ENCODE measurements at regions not wholly inside any gene's neighbourhood (a gene's known extent, or its start where the extent isn't known, plus 50 kb on each side); places are given as distances from the start of the nearest gene placed in this dataset.
A peak's percentile ranks its signal among the peaks of the same experiment; 100 is the strongest.

GRCh38 chr12:38132139-38132538, 184.4 kb upstream of the ALG10B start:
- Histone ChIP-seq H3K23ac (ENCODE audit: low read length) (no peak overlapping the region), H3K79me1 (ENCODE audit: low read length) (no peaks in the 10 kb centered on the region), H3K4me2 (ENCODE audit: low read length) (no peak overlapping the region), H3K4me1 (ENCODE audit: control insufficient read depth in 1 of 2, insufficient read depth in 2 of 2, low read length in 2 of 2) (no peaks in the 10 kb centered on the region), H2AFZ (ENCODE audit: insufficient read depth, low read length, poor library complexity) (no peak overlapping the region), H3K18ac (ENCODE audit: low read length) (no peak overlapping the region), H2BK120ac (ENCODE audit: insufficient read depth, low read length, poor library complexity) (no peak overlapping the region), H2BK12ac (ENCODE audit: low read length) (no peak overlapping the region), H3K79me2 (ENCODE audit: control insufficient read depth, insufficient read depth, low read length, poor library complexity) (no peaks in the 10 kb centered on the region), H3K27me3 (ENCODE audit: insufficient read depth, low read length) (no peaks in the 10 kb centered on the region), H2AK5ac (ENCODE audit: low read length) (no peak overlapping the region), H4K12ac (ENCODE audit: low read depth, low read length) (no peak overlapping the region), H3K9me3 (ENCODE audit: insufficient read depth, low read depth, low read length) (peaks cover 16% of the 10 kb centered on the region), H2BK5ac (ENCODE audit: low read depth, low read length, poor library complexity) (no peak overlapping the region), H4K8ac (ENCODE audit: low read depth, low read length) (no peak overlapping the region), H3K27ac (ENCODE audit: low read depth, low read length) (no peak overlapping the region), H3K36me3 (ENCODE audit: control insufficient read depth in 1 of 2, insufficient read depth in 2 of 2, low read length in 2 of 2) (no peaks in the 10 kb centered on the region), H3K14ac (ENCODE audit: low read length) (no peak overlapping the region), H3K9ac (ENCODE audit: low read length) (no peak overlapping the region), H4K91ac (ENCODE audit: low read depth, low read length) (no peak overlapping the region), H3K4ac (ENCODE audit: low read depth, low read length) (no peak overlapping the region), H3K4me3 (ENCODE audit: low read depth, low read length) (no peak overlapping the region)
- WGBS (ENCODE audit: extremely low coverage, insufficient coverage, insufficient read length), result no CpG with 5 or more reads among the region's 2 CpGs
- DNase-seq, result no peak

GRCh38 chr12:38137287-38137686, 179.3 kb upstream of the ALG10B start:
- peaks cover 31% of the 10 kb centered on the region for H3K9me3 ChIP-seq (ENCODE audit: insufficient read depth, low read depth, low read length)
- no peaks in the 10 kb centered on the region for H3K27me3 ChIP-seq (ENCODE audit: insufficient read depth, low read length)
- no peak overlapping the region for H3K4me3 ChIP-seq (ENCODE audit: low read depth, low read length)
- no peak overlapping the region for H3K23ac ChIP-seq (ENCODE audit: low read length)
- no peak overlapping the region for H3K4ac ChIP-seq (ENCODE audit: low read depth, low read length)
- no peaks in the 10 kb centered on the region for H3K79me1 ChIP-seq (ENCODE audit: low read length)
- H2AK5ac ChIP-seq (ENCODE audit: low read length), result no peak overlapping the region
- H2BK5ac ChIP-seq (ENCODE audit: low read depth, low read length, poor library complexity), result no peak overlapping the region
- H3K18ac ChIP-seq (ENCODE audit: low read length), result no peak overlapping the region
- no peak overlapping the region for H2AFZ ChIP-seq (ENCODE audit: insufficient read depth, low read length, poor library complexity)
- no CpG with 5 or more reads among the region's 12 CpGs for WGBS (ENCODE audit: extremely low coverage, insufficient coverage, insufficient read length)
- no peaks in the 10 kb centered on the region for H3K4me1 ChIP-seq (ENCODE audit: control insufficient read depth in 1 of 2, insufficient read depth in 2 of 2, low read length in 2 of 2)
- no peak overlapping the region for H4K91ac ChIP-seq (ENCODE audit: low read depth, low read length)
- H3K14ac ChIP-seq (ENCODE audit: low read length), result no peak overlapping the region
- H2BK120ac ChIP-seq (ENCODE audit: insufficient read depth, low read length, poor library complexity), result no peak overlapping the region
- H2BK12ac ChIP-seq (ENCODE audit: low read length), result no peak overlapping the region
- no peak overlapping the region for H3K27ac ChIP-seq (ENCODE audit: low read depth, low read length)
- no peak overlapping the region for H4K8ac ChIP-seq (ENCODE audit: low read depth, low read length)
- no peak overlapping the region for H3K4me2 ChIP-seq (ENCODE audit: low read length)
- H3K36me3 ChIP-seq (ENCODE audit: control insufficient read depth in 1 of 2, insufficient read depth in 2 of 2, low read length in 2 of 2), result no peaks in the 10 kb centered on the region
- no peak for DNase-seq
- no peak overlapping the region for H3K9ac ChIP-seq (ENCODE audit: low read length)
- H4K12ac ChIP-seq (ENCODE audit: low read depth, low read length), result no peak overlapping the region
- H3K79me2 ChIP-seq (ENCODE audit: control insufficient read depth, insufficient read depth, low read length, poor library complexity), result no peaks in the 10 kb centered on the region

- H2AK5ac ChIP-seq (ENCODE audit: low read length), result no peak overlapping the region
- no peak overlapping the region for H4K8ac ChIP-seq (ENCODE audit: low read depth, low read length)
- no peak for DNase-seq
- no peak overlapping the region for H3K4me3 ChIP-seq (ENCODE audit: low read depth, low read length)
- H4K91ac ChIP-seq (ENCODE audit: low read depth, low read length), result no peak overlapping the region
- no peak overlapping the region for H2BK5ac ChIP-seq (ENCODE audit: low read depth, low read length, poor library complexity)
- peaks cover 31% of the 10 kb centered on the region for H3K9me3 ChIP-seq (ENCODE audit: insufficient read depth, low read depth, low read length)
- H3K4me1 ChIP-seq (ENCODE audit: control insufficient read depth in 1 of 2, insufficient read depth in 2 of 2, low read length in 2 of 2), result no peaks in the 10 kb centered on the region
- H2AFZ ChIP-seq (ENCODE audit: insufficient read depth, low read length, poor library complexity), result no peak overlapping the region
- H3K27me3 ChIP-seq (ENCODE audit: insufficient read depth, low read length), result no peaks in the 10 kb centered on the region
- H3K79me1 ChIP-seq (ENCODE audit: low read length), result no peaks in the 10 kb centered on the region
- no peak overlapping the region for H3K4ac ChIP-seq (ENCODE audit: low read depth, low read length)
- H3K18ac ChIP-seq (ENCODE audit: low read length), result no peak overlapping the region
- no peaks in the 10 kb centered on the region for H3K36me3 ChIP-seq (ENCODE audit: control insufficient read depth in 1 of 2, insufficient read depth in 2 of 2, low read length in 2 of 2)
- H3K14ac ChIP-seq (ENCODE audit: low read length), result no peak overlapping the region
- no peak overlapping the region for H2BK120ac ChIP-seq (ENCODE audit: insufficient read depth, low read length, poor library complexity)
- no peak overlapping the region for H4K12ac ChIP-seq (ENCODE audit: low read depth, low read length)
- H3K23ac ChIP-seq (ENCODE audit: low read length), result no peak overlapping the region
- H3K27ac ChIP-seq (ENCODE audit: low read depth, low read length), result no peak overlapping the region
- H2BK12ac ChIP-seq (ENCODE audit: low read length), result no peak overlapping the region
- WGBS (ENCODE audit: extremely low coverage, insufficient coverage, insufficient read length), result no CpG with 5 or more reads among the region's 16 CpGs
- no peaks in the 10 kb centered on the region for H3K79me2 ChIP-seq (ENCODE audit: control insufficient read depth, insufficient read depth, low read length, poor library complexity)
- H3K9ac ChIP-seq (ENCODE audit: low read length), result no peak overlapping the region
- H3K4me2 ChIP-seq (ENCODE audit: low read length), result no peak overlapping the region
Observed at GRCh38 chr12:38137716-38138115, 178.9 kb upstream of the ALG10B start.

GRCh38 chr12:38138225-38139221, 178.1 kb upstream of the ALG10B start:
- Histone ChIP-seq H3K4ac (ENCODE audit: low read depth, low read length) (no peak overlapping the region), H3K27ac (ENCODE audit: low read depth, low read length) (no peak overlapping the region), H4K12ac (ENCODE audit: low read depth, low read length) (no peak overlapping the region), H3K27me3 (ENCODE audit: insufficient read depth, low read length) (no peaks in the 10 kb centered on the region), H3K23ac (ENCODE audit: low read length) (no peak overlapping the region), H3K79me1 (ENCODE audit: low read length) (no peaks in the 10 kb centered on the region), H2BK120ac (ENCODE audit: insufficient read depth, low read length, poor library complexity) (no peak overlapping the region), H4K91ac (ENCODE audit: low read depth, low read length) (no peak overlapping the region), H3K9me3 (ENCODE audit: insufficient read depth, low read depth, low read length) (peaks cover 34% of the 10 kb centered on the region), H3K4me2 (ENCODE audit: low read length) (no peak overlapping the region), H3K14ac (ENCODE audit: low read length) (no peak overlapping the region), H2AFZ (ENCODE audit: insufficient read depth, low read length, poor library complexity) (no peak overlapping the region), H3K36me3 (ENCODE audit: control insufficient read depth in 1 of 2, insufficient read depth in 2 of 2, low read length in 2 of 2) (no peaks in the 10 kb centered on the region), H3K18ac (ENCODE audit: low read length) (no peak overlapping the region), H3K4me1 (ENCODE audit: control insufficient read depth in 1 of 2, insufficient read depth in 2 of 2, low read length in 2 of 2) (no peaks in the 10 kb centered on the region), H2BK12ac (ENCODE audit: low read length) (no peak overlapping the region), H4K8ac (ENCODE audit: low read depth, low read length) (no peak overlapping the region), H2AK5ac (ENCODE audit: low read length) (no peak overlapping the region), H3K79me2 (ENCODE audit: control insufficient read depth, insufficient read depth, low read length, poor library complexity) (no peaks in the 10 kb centered on the region), H3K9ac (ENCODE audit: low read length) (no peak overlapping the region), H2BK5ac (ENCODE audit: low read depth, low read length, poor library complexity) (no peak overlapping the region), H3K4me3 (ENCODE audit: low read depth, low read length) (no peak overlapping the region)
- no CpG with 5 or more reads among the region's 54 CpGs for WGBS (ENCODE audit: extremely low coverage, insufficient coverage, insufficient read length)
- peak; percentile 69 to 94 for DNase-seq

All from trophoblast cell (in vitro differentiated cells and primary cell).